HG02759 (cell line): ENCODE measurements at regions not wholly inside any gene's neighbourhood (a gene's known extent, or its start where the extent isn't known, plus 50 kb on each side); places are given as distances from the start of the nearest gene placed in this dataset.

Experiments used
- ATAC-seq: cut with Tn5 transposase; IDR thresholded peaks from one replicate; pipeline ENCODE4 v1.9.1; 2021; ENCODE audit warnings: mild to moderate bottlenecking, moderate library complexity; ENCODE audit not compliant: unreplicated experiment

DNA sequence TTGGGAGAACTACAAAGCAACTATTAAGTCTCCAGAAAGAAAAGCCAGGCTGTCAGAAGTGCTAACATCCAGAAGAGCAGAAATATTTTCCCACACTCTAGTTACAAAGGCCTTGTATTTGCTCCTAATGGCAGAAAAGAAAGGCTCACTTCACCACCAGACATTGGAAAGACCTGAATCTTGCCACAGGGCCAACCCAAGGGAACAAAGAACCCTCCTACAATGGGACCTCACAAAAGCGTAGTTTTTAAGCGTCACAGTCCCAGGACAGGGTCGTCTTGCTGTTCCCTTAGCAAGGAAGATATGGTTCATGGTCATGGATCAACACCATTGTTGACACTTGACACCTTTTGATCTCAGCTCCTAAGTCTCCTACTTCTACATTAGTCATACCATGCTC is 119.1 kb downstream of the RPS29 start:
- ATAC-seq, result no peak

DNA sequence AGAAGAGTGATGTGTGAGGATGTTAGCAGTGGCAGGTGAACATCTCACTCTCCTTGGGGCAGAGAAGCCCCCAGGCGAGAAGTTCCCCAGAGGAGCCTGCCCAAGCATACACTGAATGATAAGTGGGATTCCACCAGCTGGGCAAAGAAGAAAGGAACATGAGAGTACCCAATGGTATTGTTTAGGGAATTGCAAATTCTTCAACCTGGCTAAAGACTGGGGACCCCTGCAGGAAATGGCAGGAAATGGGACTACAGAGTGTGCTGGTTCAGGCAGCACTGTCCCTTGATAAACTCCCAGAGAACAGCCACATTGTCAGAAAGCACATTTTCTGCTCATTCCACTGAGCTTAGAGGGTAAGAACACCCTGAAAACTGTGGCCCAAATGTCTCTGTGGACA is 121.3 kb downstream of the RPS29 start:
- no peak for ATAC-seq

- ATAC-seq, result no peak
These were observed 123.0 kb downstream of the RPS29 start for GRCh38 chr14:49463146-49463545.

GRCh38 chr14:49461529-49462401 is 124.4 kb downstream of the RPS29 start:
- ATAC-seq, result peak; percentile 99

GRCh38 chr14:49460662-49461061 is 125.5 kb downstream of the RPS29 start:
- ATAC-seq, result no peak

GRCh38 chr14:49456589-49456988 is 129.6 kb downstream of the RPS29 start:
- ATAC-seq, result no peak

- ATAC-seq, result no peak
These were observed 134.2 kb downstream of the RPS29 start for GRCh38 chr14:49451938-49452337.

DNA sequence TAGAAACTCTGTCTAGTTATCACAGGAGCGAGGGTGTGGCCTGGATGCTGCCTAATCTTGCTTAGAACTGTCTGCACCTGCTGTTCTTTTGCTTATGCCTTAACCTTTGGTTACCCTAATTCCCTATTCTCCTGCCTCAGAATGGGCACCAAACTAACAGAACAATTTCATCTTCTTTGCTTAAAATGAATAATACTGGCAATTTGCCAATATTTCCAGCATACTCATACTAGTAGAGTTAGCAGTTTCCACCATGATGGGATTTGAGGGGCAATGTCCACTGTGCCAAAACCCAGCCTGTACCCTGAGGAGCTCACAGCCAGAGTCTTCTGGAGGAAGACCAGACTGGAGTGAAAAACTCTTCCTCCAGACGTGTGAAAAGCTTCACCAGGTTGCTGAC is 136.4 kb downstream of the RPS29 start:
- no peak for ATAC-seq

GRCh38 chr14:49447540-49448107 is 138.6 kb downstream of the RPS29 start:
- ATAC-seq, result no peak

GRCh38 chr14:49446801-49447200 is 139.4 kb downstream of the RPS29 start:
- no peak for ATAC-seq

DNA sequence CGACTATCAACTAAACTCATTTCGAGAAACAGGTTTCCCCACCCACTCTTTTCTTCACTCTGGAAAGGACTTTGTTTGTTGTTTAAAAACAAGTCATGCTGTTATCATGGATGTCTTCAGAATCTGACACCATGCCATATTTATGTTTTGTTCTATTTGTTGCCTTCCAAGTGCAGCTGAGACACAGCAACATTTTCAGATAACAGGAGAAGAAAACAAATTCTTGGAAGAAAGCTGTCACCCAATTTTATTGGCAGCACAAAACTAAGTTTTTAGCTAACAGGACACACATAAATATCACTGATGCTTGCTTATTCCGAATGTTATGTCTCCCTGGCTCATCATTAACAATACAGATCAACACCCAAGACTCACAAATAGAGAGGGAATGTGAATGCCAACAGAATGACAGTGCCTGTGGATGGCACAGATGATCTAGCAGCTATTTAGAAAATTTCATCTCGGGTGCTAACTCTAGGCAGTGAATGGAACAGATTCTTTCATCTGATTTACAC is 147.9 kb downstream of the RPS29 start:
- ATAC-seq, result no peak

- ATAC-seq, result no peak
These were observed 158.1 kb downstream of the RPS29 start for GRCh38 chr14:49428076-49428475.

- no peak for ATAC-seq
These were observed 159.1 kb downstream of the RPS29 start for GRCh38 chr14:49427117-49427516.

GRCh38 chr14:49425921-49426320 is 160.3 kb downstream of the RPS29 start:
- no peak for ATAC-seq

GRCh38 chr14:49424436-49425331 is 161.5 kb downstream of the RPS29 start:
- no peak for ATAC-seq

DNA sequence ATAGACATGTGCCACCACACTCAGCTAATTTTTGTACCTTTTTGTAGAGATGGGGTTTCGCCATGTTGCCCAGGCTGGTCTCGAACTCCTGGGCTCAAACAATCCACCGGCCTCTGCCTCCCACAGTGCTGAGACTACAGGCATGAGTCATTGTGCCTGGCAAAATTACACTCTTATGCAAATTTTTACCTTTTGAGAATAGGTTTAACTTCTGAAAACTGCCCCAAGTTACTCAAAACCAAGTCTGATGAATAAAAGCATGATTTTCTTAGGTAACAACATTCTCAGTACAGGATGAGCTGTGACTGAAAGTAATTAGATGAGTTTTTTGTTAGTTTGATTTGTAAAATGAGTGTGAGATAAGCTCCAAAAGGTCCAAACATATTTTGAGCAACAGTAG is 166.0 kb downstream of the RPS29 start:
- no peak for ATAC-seq

- no peak for ATAC-seq
These were observed 167.4 kb downstream of the RPS29 start for GRCh38 chr14:49418789-49419188.

GRCh38 chr14:49417790-49418189 is 168.4 kb downstream of the RPS29 start:
- ATAC-seq, result no peak

DNA sequence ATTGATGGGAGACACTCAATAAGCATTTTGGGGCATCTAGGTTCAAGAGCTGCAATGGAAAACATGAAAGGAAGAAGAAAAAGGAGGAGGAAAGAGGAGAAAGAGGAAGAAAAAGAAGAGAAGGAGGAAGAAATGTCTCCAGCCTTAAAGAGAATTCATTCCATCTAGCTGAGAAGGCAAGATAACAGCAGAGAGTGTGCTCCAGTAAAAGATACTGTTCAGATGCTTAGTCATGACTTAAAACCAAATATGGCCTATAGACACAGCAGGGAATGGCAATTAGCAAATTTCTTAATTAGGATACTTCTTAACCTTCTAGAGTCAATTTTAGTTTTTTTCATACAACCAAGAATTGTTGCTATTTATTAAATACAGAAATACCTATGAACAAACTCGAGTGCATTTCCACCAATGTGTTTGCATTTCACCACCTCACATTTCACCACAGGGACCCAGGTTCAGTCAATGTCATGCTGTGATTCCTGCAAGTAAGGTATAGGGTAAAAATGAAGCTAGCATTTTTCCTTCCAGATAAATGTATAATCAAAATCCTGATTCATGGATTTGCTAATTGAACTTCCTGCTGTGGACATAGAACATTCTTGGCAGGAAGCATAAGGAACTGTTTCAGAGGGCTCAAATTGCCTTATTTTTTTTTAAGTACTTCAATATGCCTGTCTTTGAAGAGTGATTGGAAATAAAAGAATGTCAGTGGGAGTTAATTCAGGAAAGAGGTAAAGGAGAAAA is 177.8 kb downstream of the RPS29 start:
- ATAC-seq, result no peak

DNA sequence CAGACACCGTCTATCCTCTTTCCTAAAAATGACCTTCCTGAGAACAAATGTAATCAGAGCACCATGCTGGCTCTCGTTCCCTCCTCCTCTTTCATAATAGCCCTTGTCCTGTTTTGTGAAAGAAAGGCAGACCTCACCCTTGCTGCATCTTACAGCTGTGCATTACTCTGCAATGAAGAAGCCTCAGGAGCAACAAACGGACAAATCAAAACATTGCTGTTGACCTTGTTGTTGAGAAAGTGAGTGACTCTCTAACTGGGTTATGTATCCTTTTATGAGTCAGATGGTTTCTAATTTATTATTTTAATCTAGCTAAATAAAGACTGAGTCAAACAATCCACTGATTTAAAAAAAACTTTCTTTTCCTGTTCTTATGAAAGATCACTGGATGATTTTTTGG is 180.9 kb downstream of the RPS29 start:
- ATAC-seq, result no peak

- no peak for ATAC-seq
These were observed 184.8 kb downstream of the RPS29 start for GRCh38 chr14:49401373-49401772.
